Neural cell (in vitro differentiated cells): ENCODE measurements at regions not wholly inside any gene's neighbourhood (a gene's known extent, or its start where the extent isn't known, plus 50 kb on each side); places are given as distances from the start of the nearest gene placed in this dataset.

Experiments
- H2AFZ ChIP-seq: fragments of 200-600, 300-800 bp; sonication (generic), shearing (Covaris generic); 2 replicates; pipeline ENCODE4 v1.6.0; 2014; ENCODE audit warnings: low read depth, mild to moderate bottlenecking, antibody characterized with exemption, low read length, moderate library complexity
- H3F3A ChIP-seq: fragments of 200-600 bp; shearing (Covaris generic); 2 replicates; pipeline ENCODE4 v1.6.1; 2016; ENCODE audit warnings: mild to moderate bottlenecking, moderate library complexity, mixed read lengths, antibody characterized with exemption, low read length; ENCODE audit not compliant: insufficient read depth, poor library complexity, severe bottlenecking
- H3K27ac ChIP-seq: fragments of 200-600, 300-800 bp; sonication (generic), shearing (Covaris generic); 2 replicates; pipeline ENCODE4 v1.5.1; 2014; ENCODE audit warnings: mild to moderate bottlenecking, low read length, moderate library complexity
- H3K27me3 ChIP-seq: fragments of 300-800, 200-600 bp; sonication (generic), shearing (Covaris generic); 2 replicates; pipeline ENCODE4 v1.6.0; 2014; ENCODE audit warnings: mild to moderate bottlenecking, low read depth, low read length, moderate library complexity; ENCODE audit not compliant: insufficient read depth
- H3K36me3 ChIP-seq: fragments of 300-800, 200-600 bp; sonication (generic), shearing (Covaris generic); 2 replicates; pipeline ENCODE4 v1.5.1; 2014; ENCODE audit warnings: mild to moderate bottlenecking, antibody characterized with exemption, low read length, moderate library complexity; ENCODE audit not compliant: insufficient read depth
- H3K4me2 ChIP-seq: fragments of 300-800, 200-600 bp; sonication (generic), shearing (Covaris generic); 2 replicates; pipeline ENCODE4 v1.6.0; 2014; ENCODE audit warnings: mild to moderate bottlenecking, low read length
- H3K4me3 ChIP-seq: fragments of 300-800, 200-600 bp; sonication (generic), shearing (Covaris generic); 2 replicates; pipeline ENCODE4 v1.5.1; 2014; ENCODE audit warnings: mild to moderate bottlenecking, low read length, moderate library complexity
- H3K79me2 ChIP-seq: fragments of 200-600 bp; shearing (Covaris generic); replicated peaks from 2 replicates; pipeline ENCODE4 v1.6.0; 2014; ENCODE audit warnings: mild to moderate bottlenecking, low read length, moderate library complexity; ENCODE audit not compliant: insufficient read depth
- H3K9ac ChIP-seq: fragments of 300-800, 200-600 bp; sonication (generic), shearing (Covaris generic); 2 replicates; pipeline ENCODE4 v1.6.1; 2016; ENCODE audit warnings: mild to moderate bottlenecking, low read length, mixed read lengths
- H3K9me2 ChIP-seq: fragments of 200-600 bp; shearing (Covaris generic); 2 replicates; pipeline ENCODE4 v1.6.1; 2016; ENCODE audit warnings: mild to moderate bottlenecking, low read length, mixed read lengths; ENCODE audit not compliant: insufficient read depth
- H3K9me3 ChIP-seq: fragments of 200-600, 300-800 bp; sonication (generic), shearing (Covaris generic); 2 replicates; pipeline ENCODE4 v1.6.1; 2016; ENCODE audit warnings: mild to moderate bottlenecking, mixed run types, low read length, moderate library complexity, mixed read lengths
- H4K20me1 ChIP-seq: fragments of 200-600 bp; shearing (Covaris generic); 2 replicates; pipeline ENCODE4 v1.6.1; 2016; ENCODE audit warnings: mild to moderate bottlenecking, mixed run types; ENCODE audit not compliant: insufficient read depth
- CTCF ChIP-seq: fragments of 450-650 bp; IDR thresholded peaks from 2 replicates; pipeline ENCODE4 v1.5.1; 2014; ENCODE audit warnings: antibody characterized with exemption, mild to moderate bottlenecking, moderate library complexity; ENCODE audit not compliant: poor library complexity, severe bottlenecking
- EP300 ChIP-seq: fragments of 450-650 bp; conservative IDR thresholded peaks from 2 replicates; pipeline ENCODE4 v1.6.1; 2014; ENCODE audit warnings: antibody characterized with exemption, mild to moderate bottlenecking, moderate library complexity; ENCODE audit not compliant: poor library complexity, severe bottlenecking
- EZH2 ChIP-seq: fragments of 200-600, 300-800 bp; shearing (Covaris generic), sonication (generic); IDR thresholded peaks from 2 replicates; pipeline ENCODE4 v1.6.1; 2014; ENCODE audit warnings: antibody characterized with exemption, low read length, borderline replicate concordance, mild to moderate bottlenecking; ENCODE audit not compliant: insufficient read depth, poor library complexity, severe bottlenecking
- MXI1 ChIP-seq: fragments of 450-650 bp; conservative IDR thresholded peaks from 2 replicates; pipeline ENCODE4 v1.6.1; 2014; ENCODE audit warnings: antibody characterized with exemption, mild to moderate bottlenecking; ENCODE audit not compliant: poor library complexity, severe bottlenecking
- POLR2AphosphoS5 ChIP-seq: IDR thresholded peaks from 2 replicates; pipeline ENCODE4 v1.6.1; 2012
- RAD21 ChIP-seq: fragments of 450-650 bp; conservative IDR thresholded peaks from 2 replicates; pipeline ENCODE4 v1.6.1; 2014; ENCODE audit warnings: antibody characterized with exemption, mild to moderate bottlenecking, moderate library complexity
- REST ChIP-seq: IDR thresholded peaks from 2 replicates; pipeline ENCODE4 v1.6.1; 2012; ENCODE audit warnings: borderline replicate concordance
- SMC3 ChIP-seq: fragments of 450-650 bp; conservative IDR thresholded peaks from 2 replicates; pipeline ENCODE4 v1.6.1; 2014; ENCODE audit warnings: antibody characterized with exemption, mild to moderate bottlenecking, moderate library complexity; ENCODE audit not compliant: poor library complexity
- TAF1 ChIP-seq: IDR thresholded peaks from 2 replicates; pipeline ENCODE4 v1.6.1; 2012; ENCODE audit warnings: low read depth

GRCh38 chr3:22392286-22392685 is 641.3 kb upstream of the ZNF385D start:
- no peaks in the 10 kb centered on the region for H3K27me3 ChIP-seq
- TF ChIP-seq EZH2 (no peak), RAD21 (no peak), SMC3 (no peak), TAF1 (no peak), REST (no peak), CTCF (no peak), POLR2AphosphoS5 (no peak)

GRCh38 chr3:22392859-22393258 is 641.8 kb upstream of the ZNF385D start:
- TF ChIP-seq REST = no peak
- TF ChIP-seq CTCF = no peak
- TF ChIP-seq RAD21 = no peak
- TF ChIP-seq MXI1 = no peak
- TF ChIP-seq SMC3 = no peak
- TF ChIP-seq POLR2AphosphoS5 = no peak
- TF ChIP-seq EP300 = no peak
- no peak for TF ChIP-seq EZH2
- TF ChIP-seq TAF1 = no peak
- H3K27ac ChIP-seq = no peak overlapping the region
- H3K4me3 ChIP-seq = no peak overlapping the region
- H3K27me3 ChIP-seq = no peaks in the 10 kb centered on the region
- no peak overlapping the region for H3K9ac ChIP-seq
- no peaks in the 10 kb centered on the region for H3K9me3 ChIP-seq
- no peak overlapping the region for H2AFZ ChIP-seq
- H3K79me2 ChIP-seq = no peaks in the 10 kb centered on the region
- no peaks in the 10 kb centered on the region for H3K9me2 ChIP-seq
- no peaks in the 10 kb centered on the region for H4K20me1 ChIP-seq
- no peaks in the 10 kb centered on the region for H3F3A ChIP-seq
- no peak overlapping the region for H3K4me2 ChIP-seq
- H3K36me3 ChIP-seq = no peaks in the 10 kb centered on the region

More at GRCh38 chr3:22392286-22392685, 641.3 kb upstream of the ZNF385D start:
- no peaks in the 10 kb centered on the region for H3K9me2 ChIP-seq
- H3K9me3 ChIP-seq = no peaks in the 10 kb centered on the region
- no peak overlapping the region for H3K27ac ChIP-seq
- no peaks in the 10 kb centered on the region for H4K20me1 ChIP-seq
- H2AFZ ChIP-seq = no peak overlapping the region
- no peaks in the 10 kb centered on the region for H3F3A ChIP-seq
- H3K36me3 ChIP-seq = no peaks in the 10 kb centered on the region
- H3K4me2 ChIP-seq = no peak overlapping the region
- H3K4me3 ChIP-seq = no peak overlapping the region
- H3K9ac ChIP-seq = no peak overlapping the region
- H3K79me2 ChIP-seq = no peaks in the 10 kb centered on the region
